HUES48 (cell line): ENCODE measurements at regions not wholly inside any gene's neighbourhood (a gene's known extent, or its start where the extent isn't known, plus 50 kb on each side); places are given as distances from the start of the nearest gene placed in this dataset.

Source experiments
- H3K27ac ChIP-seq: one replicate; pipeline ENCODE4 v1.7.0; 2013; ENCODE audit warnings: low read depth, low read length, inconsistent platforms
- H3K27me3 ChIP-seq: 2 replicates; pipeline ENCODE4 v1.6.1; 2013; ENCODE audit warnings: mild to moderate bottlenecking, low read length; ENCODE audit not compliant: control insufficient read depth, insufficient read depth
- H3K36me3 ChIP-seq: 2 replicates; pipeline ENCODE4 v1.6.1; 2013; ENCODE audit warnings: low read length; ENCODE audit not compliant: control insufficient read depth, insufficient read depth
- H3K4me1 ChIP-seq: 2 replicates; pipeline ENCODE4 v1.6.1; 2013; ENCODE audit warnings: mild to moderate bottlenecking, low read length; ENCODE audit not compliant: control insufficient read depth, insufficient read depth
- H3K4me3 ChIP-seq: 2 replicates; pipeline ENCODE4 v1.5.1; 2013; ENCODE audit warnings: mild to moderate bottlenecking, low read depth, low read length
- H3K9ac ChIP-seq: 2 replicates; pipeline ENCODE4 v1.6.1; 2013; ENCODE audit warnings: mild to moderate bottlenecking, low read depth, low read length, moderate library complexity
- H3K9me3 ChIP-seq: 2 replicates; pipeline ENCODE4 v1.6.1; 2013; ENCODE audit warnings: low read length; ENCODE audit not compliant: control insufficient read depth, insufficient read depth

DNA sequence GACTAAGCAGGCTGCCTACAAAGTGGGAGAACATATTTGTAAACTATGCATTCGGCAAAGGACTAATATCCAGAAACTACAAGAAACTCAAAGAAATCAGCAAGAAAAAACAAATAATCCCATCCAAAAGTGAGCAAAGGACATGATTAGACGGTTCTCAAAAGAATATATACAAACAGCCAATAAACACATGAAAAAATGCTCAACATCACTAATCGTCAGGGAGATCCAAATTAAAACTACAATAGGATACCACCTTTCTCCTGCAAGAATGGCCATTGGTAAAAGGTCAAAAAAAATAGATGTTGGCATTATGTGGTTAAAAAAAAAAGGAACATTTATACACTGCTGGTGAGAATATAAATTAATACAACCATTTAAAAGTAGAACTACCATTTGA is 259.6 kb upstream of the SLITRK3 start:
- H3K27ac ChIP-seq, result no peak overlapping the region
- no peaks in the 10 kb centered on the region for H3K4me1 ChIP-seq
- H3K9ac ChIP-seq, result no peak overlapping the region
- H3K36me3 ChIP-seq, result no peaks in the 10 kb centered on the region
- no peaks in the 10 kb centered on the region for H3K27me3 ChIP-seq
- H3K4me3 ChIP-seq, result no peak overlapping the region
- H3K9me3 ChIP-seq, result 0 out of 2 replicates have a peak, but pooled peaks cover 6% of the 10 kb centered on the region

GRCh38 chr3:165455360-165455759 is 259.2 kb upstream of the SLITRK3 start:
- H3K27ac ChIP-seq, result no peak overlapping the region
- no peaks in the 10 kb centered on the region for H3K27me3 ChIP-seq
- H3K9me3 ChIP-seq, result 0 out of 2 replicates have a peak, but pooled peaks cover 6% of the 10 kb centered on the region
- no peaks in the 10 kb centered on the region for H3K4me1 ChIP-seq
- no peak overlapping the region for H3K9ac ChIP-seq
- H3K4me3 ChIP-seq, result no peak overlapping the region
- H3K36me3 ChIP-seq, result no peaks in the 10 kb centered on the region

DNA sequence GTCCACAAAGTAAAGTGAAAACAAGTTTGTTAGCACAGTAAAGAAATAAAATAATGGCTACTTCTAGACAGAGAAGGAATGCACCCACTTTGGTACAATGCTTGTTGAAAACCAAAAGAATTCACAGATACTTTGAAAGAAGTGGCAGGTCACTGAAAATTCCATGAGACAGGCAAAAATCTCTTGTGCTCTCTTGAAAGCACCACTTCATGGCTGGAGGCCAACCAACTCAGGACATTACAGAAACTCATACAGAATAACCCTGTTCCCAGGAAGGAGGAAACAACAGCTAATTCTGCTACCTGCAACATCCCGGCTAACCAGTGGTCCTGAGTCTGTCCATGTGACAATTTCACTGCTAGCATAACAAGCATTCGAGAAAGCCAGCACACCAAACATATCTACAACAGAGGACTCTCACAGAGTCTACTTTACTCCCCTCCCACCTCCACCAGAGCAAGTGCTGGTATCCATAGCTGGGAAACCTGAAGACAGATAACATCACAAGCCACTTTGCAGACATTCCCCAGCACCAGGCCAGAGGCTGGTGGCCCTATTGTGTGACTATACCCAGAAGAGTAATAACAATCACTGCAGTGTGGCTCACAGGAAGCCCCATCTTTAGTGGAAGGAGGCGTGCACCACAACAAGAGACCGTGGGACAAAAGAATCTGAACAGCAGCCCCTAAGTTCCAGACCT is 255.3 kb upstream of the SLITRK3 start:
- Histone ChIP-seq H3K4me3 (no peak overlapping the region), H3K36me3 (no peaks in the 10 kb centered on the region), H3K9me3 (0 out of 2 replicates have a peak, but pooled peaks cover 6% of the 10 kb centered on the region), H3K27me3 (no peaks in the 10 kb centered on the region), H3K4me1 (no peaks in the 10 kb centered on the region), H3K9ac (no peak overlapping the region), H3K27ac (no peak overlapping the region)

GRCh38 chr3:165446555-165446954 is 250.4 kb upstream of the SLITRK3 start:
- no peaks in the 10 kb centered on the region for H3K27me3 ChIP-seq
- no peaks in the 10 kb centered on the region for H3K4me1 ChIP-seq
- H3K4me3 ChIP-seq, result no peak overlapping the region
- no peak overlapping the region for H3K9ac ChIP-seq
- H3K36me3 ChIP-seq, result no peaks in the 10 kb centered on the region
- H3K27ac ChIP-seq, result no peak overlapping the region
- no peaks in the 10 kb centered on the region for H3K9me3 ChIP-seq

- Histone ChIP-seq H3K27me3 (no peaks in the 10 kb centered on the region), H3K27ac (no peak overlapping the region), H3K9ac (no peak overlapping the region), H3K4me1 (0 out of 2 replicates have a peak, but pooled peaks cover 4% of the 10 kb centered on the region), H3K4me3 (no peak overlapping the region), H3K9me3 (no peaks in the 10 kb centered on the region), H3K36me3 (no peaks in the 10 kb centered on the region)
These were observed 248.6 kb upstream of the SLITRK3 start for GRCh38 chr3:165444745-165445144.

- H3K36me3 ChIP-seq, result no peaks in the 10 kb centered on the region
- 0 out of 2 replicates have a peak, but pooled peaks cover 4% of the 10 kb centered on the region for H3K4me1 ChIP-seq
- H3K4me3 ChIP-seq, result no peak overlapping the region
- H3K9me3 ChIP-seq, result no peaks in the 10 kb centered on the region
- no peaks in the 10 kb centered on the region for H3K27me3 ChIP-seq
- H3K27ac ChIP-seq, result no peak overlapping the region
- H3K9ac ChIP-seq, result no peak overlapping the region
These were observed 247.5 kb upstream of the SLITRK3 start for GRCh38 chr3:165443664-165444063.

DNA sequence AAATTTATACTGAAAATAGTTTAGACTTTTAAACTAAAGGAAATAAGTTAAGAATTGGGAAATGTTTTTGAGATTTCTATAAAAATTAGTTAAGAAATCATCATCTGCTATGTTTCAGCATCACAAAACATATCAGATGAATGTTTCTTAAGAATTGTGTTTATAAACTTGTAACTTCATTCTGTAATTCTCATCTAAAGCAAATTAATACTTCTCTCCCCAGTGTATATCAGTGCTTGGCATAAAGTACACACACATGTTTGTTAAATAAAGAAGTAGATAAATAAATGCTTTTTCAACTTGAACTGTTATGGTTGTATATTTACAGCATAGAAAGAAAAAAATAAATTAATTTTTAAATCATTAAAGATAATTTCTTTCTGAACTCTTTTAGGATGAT is 245.9 kb upstream of the SLITRK3 start:
- Histone ChIP-seq H3K27ac (no peak overlapping the region), H3K27me3 (no peaks in the 10 kb centered on the region), H3K4me3 (no peak overlapping the region), H3K9ac (no peak overlapping the region), H3K36me3 (no peaks in the 10 kb centered on the region), H3K4me1 (0 out of 2 replicates have a peak, but pooled peaks cover 4% of the 10 kb centered on the region), H3K9me3 (no peaks in the 10 kb centered on the region)

DNA sequence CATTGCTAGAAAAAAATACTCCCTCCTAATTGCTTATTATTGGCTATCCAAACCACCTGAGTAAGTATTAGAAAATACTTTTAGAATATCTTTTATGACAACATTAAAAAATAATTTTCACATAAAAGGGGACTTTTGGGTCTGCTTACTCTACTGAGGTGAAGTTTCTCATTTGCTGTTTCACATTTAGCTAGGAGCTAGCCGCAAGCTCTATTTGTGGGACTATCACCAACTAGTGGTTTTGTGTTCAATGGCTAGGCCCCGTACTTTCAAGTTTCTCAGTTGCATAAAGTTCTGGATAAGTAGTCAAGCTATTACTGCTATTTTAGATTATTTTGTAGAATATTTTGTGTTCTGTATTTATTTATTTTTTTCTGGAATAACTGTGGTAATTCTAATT is 244.2 kb upstream of the SLITRK3 start:
- H3K9ac ChIP-seq, result no peak overlapping the region
- H3K9me3 ChIP-seq, result no peaks in the 10 kb centered on the region
- no peak overlapping the region for H3K27ac ChIP-seq
- H3K27me3 ChIP-seq, result no peaks in the 10 kb centered on the region
- no peaks in the 10 kb centered on the region for H3K36me3 ChIP-seq
- H3K4me3 ChIP-seq, result no peak overlapping the region
- H3K4me1 ChIP-seq, result 0 out of 2 replicates have a peak, but pooled peaks cover 4% of the 10 kb centered on the region

GRCh38 chr3:165439765-165440164 is 243.6 kb upstream of the SLITRK3 start:
- no peaks in the 10 kb centered on the region for H3K9me3 ChIP-seq
- H3K4me3 ChIP-seq, result no peak overlapping the region
- 0 out of 2 replicates have a peak, but pooled peaks cover 4% of the 10 kb centered on the region for H3K4me1 ChIP-seq
- H3K27me3 ChIP-seq, result no peaks in the 10 kb centered on the region
- H3K27ac ChIP-seq, result no peak overlapping the region
- no peaks in the 10 kb centered on the region for H3K36me3 ChIP-seq
- no peak overlapping the region for H3K9ac ChIP-seq

- Histone ChIP-seq H3K27me3 (no peaks in the 10 kb centered on the region), H3K27ac (no peak overlapping the region), H3K9ac (no peak overlapping the region), H3K9me3 (no peaks in the 10 kb centered on the region; the same call in 1 of the 2 replicates), H3K4me3 (no peak overlapping the region), H3K36me3 (no peaks in the 10 kb centered on the region), H3K4me1 (no peaks in the 10 kb centered on the region)
These were observed 238.3 kb upstream of the SLITRK3 start for GRCh38 chr3:165434516-165434915.

GRCh38 chr3:165406425-165406824 is 210.2 kb upstream of the SLITRK3 start:
- no peak overlapping the region for H3K27ac ChIP-seq
- H3K27me3 ChIP-seq, result no peaks in the 10 kb centered on the region
- no peak overlapping the region for H3K9ac ChIP-seq
- no peaks in the 10 kb centered on the region for H3K9me3 ChIP-seq
- H3K36me3 ChIP-seq, result no peaks in the 10 kb centered on the region
- H3K4me1 ChIP-seq, result no peaks in the 10 kb centered on the region
- H3K4me3 ChIP-seq, result no peak overlapping the region
